Left cardiac atrium (tissue), 4 donors: ENCODE measurements at regions not wholly inside any gene's neighbourhood (a gene's known extent, or its start where the extent isn't known, plus 50 kb on each side); places are given as distances from the start of the nearest gene placed in this dataset.

Experiments
- ATAC-seq, 2 donors: fragments of 200-7000 bp; cut with Tn5 transposase; one replicate each; pipeline ENCODE4 v1.9.1; 2020; ENCODE audit warnings: mild to moderate bottlenecking in 2 of 2, moderate library complexity in 2 of 2
- DNase-seq: peaks from one replicate; pipeline ENCODE4 v3.0.0-alpha.2; 2020
- intact Hi-C, 2 donors: fragments of 100-400 bp; cut with DNase I; formaldehyde crosslinking; loops; one replicate each; pipeline versions ENCODE4 v1.14.1 to v1.15.1; 2022 to 2023
- donor health status: DM: no; HTN: yes; CAD: no.
- donor health status: DM: no; HTN: yes; CAD: no; lungs with severe emphysema.
- donor health status: DM: yes; HTN: yes; CAD: no.
- donor health status: Dilated cardiomyopathy.

- ATAC-seq = no peak
- DNase-seq = no peak
- intact Hi-C loops = no loop called here
Measured at GRCh38 chr6:166877906-166878305, 78.4 kb downstream of the RNASET2 start.

- no peak for DNase-seq
- intact Hi-C loops = no loop called here
- ATAC-seq = no peak
Measured at GRCh38 chr6:166877349-166877748, 79.0 kb downstream of the RNASET2 start.

DNA sequence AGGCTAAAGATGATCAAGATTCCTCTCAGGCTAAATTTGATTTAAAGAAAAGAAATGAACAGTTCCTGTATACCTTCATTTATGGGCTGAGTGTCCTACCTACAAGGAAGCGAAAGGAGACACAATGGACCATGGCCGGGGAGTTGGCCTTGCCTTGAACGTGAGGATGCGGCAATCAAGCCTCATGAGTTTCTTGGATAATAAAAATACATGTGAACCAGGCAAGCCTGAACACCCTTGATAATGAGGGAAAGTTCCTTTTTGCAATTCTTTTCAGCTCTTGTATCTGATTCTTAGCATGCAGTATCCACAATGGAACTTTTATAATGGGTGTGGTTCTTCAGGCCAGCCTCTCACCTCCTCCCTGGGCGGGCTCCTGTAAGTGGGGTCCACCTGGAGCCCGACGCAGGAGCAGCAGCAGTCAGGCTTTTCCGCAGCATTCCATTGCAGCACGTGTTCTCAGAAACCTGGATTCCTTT lies 83.8 kb downstream of the RNASET2 start:
- no peak for DNase-seq
- intact Hi-C loops = no loop called here
- no peak for ATAC-seq

DNA sequence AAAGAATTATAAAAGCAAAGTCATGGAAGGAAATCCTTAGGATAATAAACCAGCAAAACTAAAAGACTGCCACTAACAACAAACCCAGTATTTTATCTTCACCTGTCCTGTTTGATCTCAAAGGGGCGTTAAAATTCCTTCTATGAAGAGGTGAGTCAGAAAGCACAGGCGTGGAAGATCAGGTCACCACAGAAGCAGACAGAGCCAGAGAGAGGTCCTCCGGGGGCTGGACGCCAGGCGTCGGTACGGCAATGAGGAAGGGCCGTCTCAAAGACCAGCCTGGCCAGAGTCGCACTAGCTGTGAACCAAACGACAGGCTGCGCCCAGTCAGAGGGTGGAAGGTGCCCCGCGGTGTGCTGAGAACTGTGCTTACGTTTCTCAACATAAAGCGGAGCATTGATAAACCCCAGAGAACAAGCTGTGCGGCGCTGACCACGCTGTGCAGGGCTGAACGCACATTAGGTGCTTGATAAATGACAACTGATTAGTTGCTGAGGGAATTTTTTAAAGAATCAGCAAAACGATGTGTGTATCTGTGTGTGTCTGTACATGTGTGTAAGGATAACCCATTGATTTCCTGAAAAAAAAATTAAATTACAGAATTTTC lies 85.6 kb downstream of the RNASET2 start:
- ATAC-seq (peak in 1 of 2 donors; percentile 19), DNase-seq (no peak)
- intact Hi-C loops = no loop called here

DNA sequence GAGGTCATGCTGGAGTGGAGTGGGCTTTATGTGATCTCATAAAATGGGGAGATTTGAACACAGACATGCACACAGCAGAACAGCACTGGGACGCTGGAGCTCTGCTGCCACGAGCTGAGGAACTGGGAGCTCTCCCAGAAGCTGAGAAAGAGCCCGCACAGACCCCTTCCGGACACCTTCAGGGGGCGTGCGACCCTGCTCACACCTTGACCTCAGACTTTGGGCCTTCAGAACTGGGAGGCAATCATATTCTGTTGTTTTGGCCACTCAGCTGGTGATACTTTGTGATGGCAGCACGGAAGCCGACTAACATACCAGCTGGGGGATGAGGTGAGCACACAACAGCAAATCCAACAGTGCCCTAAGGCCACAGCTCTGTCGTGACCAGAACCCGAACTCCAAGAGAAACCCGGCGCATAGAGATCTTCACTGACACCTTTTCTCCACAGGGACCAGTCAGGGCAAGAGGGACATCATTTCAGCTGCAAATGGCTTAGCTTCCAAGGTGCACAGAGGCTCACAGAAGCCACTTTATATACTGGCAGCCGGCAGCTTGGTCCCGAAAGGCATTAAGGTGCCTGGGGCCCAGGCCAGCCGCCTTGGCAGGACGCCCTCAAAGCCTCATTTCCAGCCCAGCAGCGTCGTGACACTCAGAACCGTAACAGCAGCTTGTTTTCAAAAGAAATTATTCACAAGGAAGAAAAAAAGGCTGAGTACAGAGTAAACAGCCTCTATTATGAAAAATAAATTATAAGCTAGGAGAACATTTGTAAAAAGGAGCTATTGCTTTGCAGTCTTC lies 89.3 kb downstream of the RNASET2 start:
- no peak for ATAC-seq
- no peak for DNase-seq
- intact Hi-C loops = no loop called here

DNA sequence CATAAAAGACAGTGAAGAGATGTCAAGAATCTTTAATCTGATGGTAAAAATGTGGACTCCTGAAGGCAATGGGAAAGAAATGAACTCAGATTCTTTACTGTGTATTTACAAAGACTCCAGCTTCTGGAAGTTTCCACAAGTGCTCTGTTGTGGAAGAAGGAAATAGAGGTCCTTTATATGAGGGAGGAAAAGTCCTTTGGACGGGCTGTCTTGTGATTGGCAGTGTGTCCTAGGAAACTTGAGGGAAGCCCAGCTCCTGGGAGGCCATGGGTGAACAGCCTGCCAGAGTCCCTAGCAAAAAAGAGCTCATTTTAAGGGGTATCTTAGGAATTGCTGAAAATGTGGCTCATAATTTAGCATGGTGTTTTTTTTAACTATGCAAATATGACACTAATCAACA lies 92.0 kb downstream of the RNASET2 start:
- ATAC-seq = no peak
- intact Hi-C loops = no loop called here
- no peak for DNase-seq

- ATAC-seq = peak in 1 of 2 donors; percentile 54
- intact Hi-C loops = no loop called here
- DNase-seq = no peak
Measured at GRCh38 chr6:166862978-166863530, 93.3 kb downstream of the RNASET2 start.

GRCh38 chr6:166862287-166862977 lies 93.9 kb downstream of the RNASET2 start:
- ATAC-seq (peak; percentile 60 to 75), DNase-seq (no peak)
- intact Hi-C loops = no loop called here

- intact Hi-C loops = no loop called here
- DNase-seq (no peak), ATAC-seq (no peak)
Measured at GRCh38 chr6:166861961-166862286, 94.4 kb downstream of the RNASET2 start.

GRCh38 chr6:166861304-166861703 lies 95.0 kb downstream of the RNASET2 start:
- DNase-seq = no peak
- intact Hi-C loops = no loop called here
- ATAC-seq = no peak

DNA sequence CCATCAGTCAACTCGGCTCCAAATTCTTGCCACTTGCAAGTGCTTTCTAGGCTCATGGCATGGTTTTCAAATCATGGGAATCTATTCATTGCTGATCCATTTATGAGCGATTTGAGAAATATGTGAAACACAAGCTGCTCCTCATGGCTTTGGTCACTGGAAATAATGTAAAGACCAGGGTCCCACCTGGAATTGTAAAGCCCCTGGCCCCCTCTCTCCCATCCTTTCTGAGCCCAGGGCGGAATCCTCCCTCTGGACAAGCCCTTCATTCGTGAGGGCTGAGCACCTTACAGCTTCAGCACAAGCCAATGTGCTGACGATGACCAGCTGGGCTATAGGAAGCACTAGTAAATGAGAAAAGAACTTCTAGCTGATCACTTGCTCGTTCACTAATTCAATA lies 96.0 kb downstream of the RNASET2 start:
- DNase-seq (no peak), ATAC-seq (no peak)
- intact Hi-C loops = no loop called here

- intact Hi-C loops = no loop called here
- ATAC-seq = no peak
- DNase-seq = no peak
Measured at GRCh38 chr6:166855416-166855815, 100.9 kb downstream of the RNASET2 start.

GRCh38 chr6:166853371-166854325 lies 102.7 kb downstream of the RNASET2 start:
- intact Hi-C loops = no loop called here

DNA sequence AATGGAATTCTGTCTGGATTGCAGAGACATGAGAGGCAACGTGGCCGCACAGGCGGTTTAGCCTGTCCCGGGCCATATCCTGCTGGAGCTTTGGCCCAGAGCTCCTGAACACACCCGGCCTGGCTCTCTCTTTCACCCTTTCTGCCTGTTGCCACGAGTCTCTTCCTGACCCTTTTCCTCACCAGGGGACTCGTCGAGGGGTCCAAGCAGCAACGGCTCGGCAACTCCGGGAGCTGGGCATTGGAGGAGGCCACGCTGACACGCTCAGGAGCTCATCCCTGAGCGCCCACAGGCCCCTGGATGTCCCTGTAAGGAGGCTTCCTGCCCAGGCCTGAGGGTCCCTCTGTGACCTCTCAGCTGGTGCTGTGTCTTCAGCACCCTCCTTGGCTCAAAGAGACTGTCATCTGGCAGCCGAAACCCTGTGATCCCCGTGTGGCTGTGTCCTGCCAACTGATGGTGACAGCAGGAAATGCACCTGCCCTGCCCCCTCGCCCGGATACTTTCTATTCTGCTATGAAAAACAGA lies 103.8 kb downstream of the RNASET2 start:
- intact Hi-C loops = no loop called here
- ATAC-seq = no peak

More at GRCh38 chr6:166853371-166854325, 102.7 kb downstream of the RNASET2 start:
- DNase-seq (no peak), ATAC-seq (no peak)

DNA sequence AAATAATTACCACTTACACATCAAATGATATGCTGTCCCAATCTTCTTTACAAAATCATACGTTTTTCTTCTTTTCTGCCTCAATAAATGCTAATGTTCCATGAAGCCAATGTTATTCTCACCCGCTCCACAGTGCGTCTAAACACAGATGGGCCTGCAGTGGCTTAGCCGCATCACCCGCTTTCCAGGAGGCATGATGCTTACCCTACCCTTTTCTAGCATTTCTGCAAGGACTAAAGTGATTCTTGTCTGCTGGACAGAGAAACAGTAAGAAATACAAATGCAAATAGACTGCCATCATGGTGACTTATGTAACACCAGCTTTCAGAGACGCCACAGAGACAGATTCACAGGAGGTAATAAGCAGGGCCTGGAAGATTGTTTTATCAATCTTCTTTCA lies 104.4 kb downstream of the RNASET2 start:
- ATAC-seq = no peak
- intact Hi-C loops = no loop called here
- DNase-seq = no peak

More for the DNA sequence above, 103.8 kb downstream of the RNASET2 start:
- DNase-seq = no peak

GRCh38 chr6:166851426-166851825 lies 104.9 kb downstream of the RNASET2 start:
- DNase-seq = no peak
- intact Hi-C loops = no loop called here
- no peak for ATAC-seq

- DNase-seq (no peak), ATAC-seq (no peak)
- intact Hi-C loops = no loop called here
Measured at GRCh38 chr6:166850677-166851076, 105.7 kb downstream of the RNASET2 start.

GRCh38 chr6:166849749-166850183 lies 106.6 kb downstream of the RNASET2 start:
- intact Hi-C loops = no loop called here
- ATAC-seq (no peak), DNase-seq (no peak)
